Upper lobe of right lung (tissue), 1 donor: ENCODE measurements at regions not wholly inside any gene's neighbourhood (a gene's known extent, or its start where the extent isn't known, plus 50 kb on each side); places are given as distances from the start of the nearest gene placed in this dataset.

Experiments
- ATAC-seq: fragments of 200-7000 bp; cut with Tn5 transposase; one replicate; pipeline ENCODE4 v1.9.1; 2020; ENCODE audit warnings: mild to moderate bottlenecking, moderate library complexity
- DNase-seq: peaks from one replicate; pipeline ENCODE4 v3.0.0-alpha.2; 2020
- H3K27ac ChIP-seq: fragments of 200-600 bp; one replicate; pipeline ENCODE4 v1.8.0; 2022
- H3K27me3 ChIP-seq: fragments of 200-600 bp; one replicate; pipeline ENCODE4 v1.8.0; 2022; ENCODE audit warnings: mild to moderate bottlenecking
- H3K36me3 ChIP-seq: fragments of 200-600 bp; one replicate; pipeline ENCODE4 v1.8.0; 2022
- H3K4me1 ChIP-seq: fragments of 200-600 bp; one replicate; pipeline ENCODE4 v1.8.0; 2022
- H3K4me3 ChIP-seq: fragments of 200-600 bp; one replicate; pipeline ENCODE4 v1.8.0; 2022; ENCODE audit warnings: mild to moderate bottlenecking
- H3K9me3 ChIP-seq: fragments of 200-600 bp; one replicate; pipeline ENCODE4 v1.8.0; 2022
- intact Hi-C: fragments of 100-400 bp; cut with DNase I; formaldehyde crosslinking; loops from one replicate; pipeline ENCODE4 v1.11.0; 2022
- TF ChIP-seq, protein P1 (sequence below): fragments of 200-600 bp; IDR thresholded peaks from one replicate; pipeline ENCODE4 v1.8.0; 2022; ENCODE audit warnings: antibody characterized with exemption
- donor health status: DM: no; HTN: yes; CAD: no; lungs with severe emphysema.

DNA sequence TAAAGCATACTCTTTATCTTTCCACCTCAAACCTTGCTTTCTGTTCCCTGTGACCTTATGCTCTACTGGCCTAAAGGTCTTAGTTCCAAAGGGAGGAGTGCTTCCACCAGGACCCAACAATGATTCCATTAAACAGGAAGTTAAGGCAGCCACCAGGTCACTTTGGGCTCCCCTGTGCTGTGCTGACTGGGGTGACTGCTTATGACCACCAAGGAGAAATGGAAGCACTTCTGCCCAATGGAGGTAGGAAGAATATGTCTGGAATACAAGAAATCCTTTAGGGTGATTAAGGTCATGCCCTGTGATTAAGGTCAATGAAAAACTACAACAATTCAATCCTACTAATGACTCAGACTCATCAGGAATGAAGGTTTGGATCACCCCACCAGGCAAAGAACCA lies 233.8 kb upstream of the CDH11 start:
- ATAC-seq = no peak
- DNase-seq = no peak
- H3K4me1 ChIP-seq = no peaks in the 10 kb centered on the region
- H3K36me3 ChIP-seq = no peaks in the 10 kb centered on the region
- no peak overlapping the region for H3K4me3 ChIP-seq
- no peak overlapping the region for H3K27ac ChIP-seq
- TF ChIP-seq, protein P1, sequence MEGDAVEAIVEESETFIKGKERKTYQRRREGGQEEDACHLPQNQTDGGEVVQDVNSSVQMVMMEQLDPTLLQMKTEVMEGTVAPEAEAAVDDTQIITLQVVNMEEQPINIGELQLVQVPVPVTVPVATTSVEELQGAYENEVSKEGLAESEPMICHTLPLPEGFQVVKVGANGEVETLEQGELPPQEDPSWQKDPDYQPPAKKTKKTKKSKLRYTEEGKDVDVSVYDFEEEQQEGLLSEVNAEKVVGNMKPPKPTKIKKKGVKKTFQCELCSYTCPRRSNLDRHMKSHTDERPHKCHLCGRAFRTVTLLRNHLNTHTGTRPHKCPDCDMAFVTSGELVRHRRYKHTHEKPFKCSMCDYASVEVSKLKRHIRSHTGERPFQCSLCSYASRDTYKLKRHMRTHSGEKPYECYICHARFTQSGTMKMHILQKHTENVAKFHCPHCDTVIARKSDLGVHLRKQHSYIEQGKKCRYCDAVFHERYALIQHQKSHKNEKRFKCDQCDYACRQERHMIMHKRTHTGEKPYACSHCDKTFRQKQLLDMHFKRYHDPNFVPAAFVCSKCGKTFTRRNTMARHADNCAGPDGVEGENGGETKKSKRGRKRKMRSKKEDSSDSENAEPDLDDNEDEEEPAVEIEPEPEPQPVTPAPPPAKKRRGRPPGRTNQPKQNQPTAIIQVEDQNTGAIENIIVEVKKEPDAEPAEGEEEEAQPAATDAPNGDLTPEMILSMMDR = no peak
- H3K27me3 ChIP-seq = no peaks in the 10 kb centered on the region
- no peaks in the 10 kb centered on the region for H3K9me3 ChIP-seq
- intact Hi-C loops = no loop called here

DNA sequence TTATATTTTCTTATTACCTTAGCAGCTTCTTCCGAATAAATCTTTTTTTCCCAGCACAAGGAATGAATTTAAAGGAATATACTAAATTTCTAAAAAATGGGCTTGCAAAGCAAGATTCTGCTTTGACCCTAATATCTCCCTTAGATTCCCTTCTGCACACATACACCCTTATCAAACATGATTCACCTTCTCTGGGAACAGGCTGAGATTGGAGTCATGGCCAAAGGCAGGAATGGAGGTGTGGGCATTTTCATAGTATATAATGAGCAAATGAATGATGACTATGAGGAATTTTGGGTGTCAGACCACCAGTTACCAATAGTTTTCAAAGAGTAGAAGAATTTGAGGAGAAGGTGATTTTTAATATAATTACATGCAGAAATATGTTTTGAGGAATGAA lies 231.3 kb upstream of the CDH11 start:
- no peaks in the 10 kb centered on the region for H3K9me3 ChIP-seq
- no peak overlapping the region for H3K27ac ChIP-seq
- no peak overlapping the region for H3K4me3 ChIP-seq
- DNase-seq = no peak
- no peaks in the 10 kb centered on the region for H3K27me3 ChIP-seq
- intact Hi-C loops = no loop called here
- TF ChIP-seq, protein P1 = no peak
- no peak for ATAC-seq
- no peaks in the 10 kb centered on the region for H3K4me1 ChIP-seq
- H3K36me3 ChIP-seq = no peaks in the 10 kb centered on the region

DNA sequence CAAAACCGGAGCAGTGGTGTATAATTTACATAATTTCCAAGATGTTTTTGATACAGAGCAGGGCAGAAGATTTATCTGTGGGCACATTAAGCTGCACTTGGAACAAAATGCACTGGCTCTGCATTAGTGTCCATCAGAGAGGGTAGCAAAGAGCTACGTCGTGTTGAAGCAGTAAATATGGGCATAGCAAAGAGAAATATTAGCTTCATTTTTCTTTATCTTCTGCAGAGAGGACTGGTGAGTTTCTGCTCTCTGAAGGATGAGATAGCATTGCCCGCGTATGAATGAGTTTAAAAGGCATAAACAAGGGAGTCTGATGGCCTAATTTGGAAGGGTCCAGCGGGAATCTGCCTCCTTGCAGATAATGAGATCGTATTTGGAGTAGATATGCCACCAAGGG lies 227.8 kb upstream of the CDH11 start:
- no peak overlapping the region for H3K27ac ChIP-seq
- no peak for DNase-seq
- ATAC-seq = no peak
- H3K4me3 ChIP-seq = no peak overlapping the region
- H3K4me1 ChIP-seq = no peaks in the 10 kb centered on the region
- intact Hi-C loops = no loop called here
- no peaks in the 10 kb centered on the region for H3K27me3 ChIP-seq
- TF ChIP-seq, protein P1 = no peak
- H3K9me3 ChIP-seq = no peaks in the 10 kb centered on the region
- H3K36me3 ChIP-seq = no peaks in the 10 kb centered on the region

DNA sequence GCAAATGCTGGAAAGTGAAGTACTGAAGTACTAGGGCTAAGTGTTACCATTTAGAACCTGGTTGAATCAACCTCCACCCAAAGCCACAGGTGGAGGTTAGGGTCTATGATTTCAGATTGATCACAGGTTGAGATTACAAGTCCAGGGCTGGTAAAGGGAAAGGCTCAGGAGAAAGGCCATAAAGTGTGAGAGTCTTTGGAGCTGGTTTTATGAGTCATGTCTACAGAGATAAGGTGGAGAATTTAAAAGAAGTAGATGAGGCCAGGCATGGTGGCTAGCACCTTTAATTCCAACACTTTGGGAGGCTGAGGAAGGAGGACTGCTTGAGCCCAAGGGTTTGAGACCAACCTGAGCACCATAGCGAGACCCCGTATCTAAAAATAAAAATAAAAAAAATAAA lies 221.7 kb upstream of the CDH11 start:
- H3K27ac ChIP-seq = no peak overlapping the region
- H3K4me1 ChIP-seq = no peaks in the 10 kb centered on the region
- intact Hi-C loops = no loop called here
- H3K27me3 ChIP-seq = no peaks in the 10 kb centered on the region
- no peak overlapping the region for H3K4me3 ChIP-seq
- no peaks in the 10 kb centered on the region for H3K9me3 ChIP-seq
- ATAC-seq (no peak), DNase-seq (no peak)
- H3K36me3 ChIP-seq = no peaks in the 10 kb centered on the region
- TF ChIP-seq, protein P1 = no peak

DNA sequence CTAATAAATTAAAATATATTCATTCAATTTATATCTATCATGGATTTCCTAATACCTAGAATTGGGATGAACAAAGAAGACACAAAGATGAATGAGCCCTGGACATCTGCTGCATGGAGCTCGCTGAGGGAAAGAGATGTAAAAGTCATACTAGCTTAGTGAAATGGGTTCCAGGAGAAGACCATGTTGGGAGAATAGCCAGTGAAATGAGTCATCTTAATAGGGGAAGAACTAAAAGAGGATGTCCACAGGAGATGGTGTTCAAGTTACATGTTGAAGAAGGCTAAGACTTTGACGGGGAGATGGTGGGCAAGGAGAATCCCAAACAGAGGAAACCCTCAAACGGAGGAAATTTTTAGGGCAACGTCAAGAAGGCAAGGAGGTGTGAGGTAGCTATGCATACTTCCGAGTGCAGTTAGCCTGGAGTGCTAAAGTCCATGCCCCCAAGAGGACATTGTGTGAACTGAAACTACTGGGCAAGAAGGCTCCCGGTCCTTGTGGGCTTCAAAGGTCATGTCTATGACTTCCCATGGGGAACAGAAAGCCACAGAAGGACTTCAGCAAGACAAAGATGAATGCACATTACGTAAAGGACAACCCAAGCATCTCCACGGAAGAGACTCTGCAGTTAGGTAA lies 220.5 kb upstream of the CDH11 start:
- DNase-seq (no peak), ATAC-seq (no peak)
- TF ChIP-seq, protein P1 = no peak
- Histone ChIP-seq H3K27ac (no peak overlapping the region), H3K4me3 (no peak overlapping the region), H3K27me3 (no peaks in the 10 kb centered on the region), H3K9me3 (no peaks in the 10 kb centered on the region), H3K4me1 (no peaks in the 10 kb centered on the region), H3K36me3 (no peaks in the 10 kb centered on the region)
- intact Hi-C loops = no loop called here

DNA sequence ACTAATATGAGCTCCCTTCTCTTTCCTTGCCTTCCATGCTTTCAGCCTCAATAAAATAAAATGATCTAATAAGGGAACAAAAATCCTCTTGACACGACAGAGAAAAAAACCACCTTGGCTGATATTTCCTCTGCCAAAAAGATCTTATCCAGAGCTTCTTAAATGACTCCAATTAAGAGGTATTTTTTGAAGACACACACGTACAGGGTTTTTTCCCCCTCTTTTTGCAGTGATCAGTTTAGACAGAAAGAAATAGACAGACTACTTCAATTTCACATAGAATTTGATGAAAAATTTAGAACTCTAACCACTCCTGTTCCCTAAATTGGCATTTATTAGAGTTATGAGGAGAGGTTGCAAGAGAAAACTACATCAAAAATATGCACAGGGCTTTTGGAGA lies 217.2 kb upstream of the CDH11 start:
- Histone ChIP-seq H3K9me3 (no peaks in the 10 kb centered on the region), H3K4me3 (no peak overlapping the region), H3K4me1 (no peaks in the 10 kb centered on the region), H3K27me3 (no peaks in the 10 kb centered on the region), H3K27ac (no peak overlapping the region), H3K36me3 (no peaks in the 10 kb centered on the region)
- intact Hi-C loops = no loop called here
- no peak for ATAC-seq
- TF ChIP-seq, protein P1 = no peak
- no peak for DNase-seq
